GM18502 (cell line): ENCODE measurements at regions not wholly inside any gene's neighbourhood (a gene's known extent, or its start where the extent isn't known, plus 50 kb on each side); places are given as distances from the start of the nearest gene placed in this dataset.

Source experiments
- ATAC-seq: cut with Tn5 transposase; IDR thresholded peaks from one replicate; pipeline ENCODE4 v1.9.1; 2021; ENCODE audit warnings: mild to moderate bottlenecking; ENCODE audit not compliant: unreplicated experiment, poor library complexity

DNA sequence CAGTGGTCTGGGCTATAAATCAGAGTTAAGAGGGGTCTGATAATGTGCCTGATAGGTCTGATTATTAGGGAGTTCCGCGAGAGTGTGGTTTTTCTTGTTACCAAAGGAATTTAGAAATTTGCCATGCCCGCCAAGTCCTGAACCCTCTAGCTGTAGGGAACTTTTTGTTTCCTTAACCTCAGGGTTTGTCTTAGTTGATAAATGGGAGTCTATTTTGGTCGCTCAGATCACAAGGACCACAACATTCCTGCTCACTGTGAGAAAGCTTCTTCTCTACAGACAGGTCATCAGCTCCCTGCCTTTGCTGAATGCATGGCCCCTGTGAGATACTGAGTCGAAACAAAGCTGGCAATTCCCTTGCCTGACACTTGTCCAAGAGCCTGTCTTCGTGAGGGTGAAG, 497.8 kb downstream of the HS3ST4 start:
- ATAC-seq: no peak

- no peak for ATAC-seq
These were observed 502.8 kb downstream of the HS3ST4 start for GRCh38 chr16:26194526-26194925.

GRCh38 chr16:26195225-26195624, 503.5 kb downstream of the HS3ST4 start:
- no peak for ATAC-seq

DNA sequence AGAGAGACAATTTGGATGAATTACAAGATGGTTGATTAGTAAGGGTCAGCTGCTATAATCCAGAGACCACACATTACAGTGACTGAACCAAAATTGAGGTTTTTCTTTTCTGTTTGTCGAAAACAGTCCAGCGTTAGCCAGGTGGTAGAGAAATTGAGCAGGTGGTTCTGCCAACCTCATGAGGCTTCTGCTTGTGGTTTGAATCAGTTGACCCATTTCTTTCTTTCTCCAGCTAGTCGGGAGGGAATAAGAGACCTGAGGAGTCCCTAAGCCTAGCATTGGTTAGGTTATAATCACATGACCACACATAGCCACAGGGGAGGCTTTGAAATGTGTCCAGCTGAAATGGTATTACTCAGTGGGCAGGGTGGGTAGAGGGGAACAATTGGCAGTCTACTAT, 504.6 kb downstream of the HS3ST4 start:
- ATAC-seq: no peak

DNA sequence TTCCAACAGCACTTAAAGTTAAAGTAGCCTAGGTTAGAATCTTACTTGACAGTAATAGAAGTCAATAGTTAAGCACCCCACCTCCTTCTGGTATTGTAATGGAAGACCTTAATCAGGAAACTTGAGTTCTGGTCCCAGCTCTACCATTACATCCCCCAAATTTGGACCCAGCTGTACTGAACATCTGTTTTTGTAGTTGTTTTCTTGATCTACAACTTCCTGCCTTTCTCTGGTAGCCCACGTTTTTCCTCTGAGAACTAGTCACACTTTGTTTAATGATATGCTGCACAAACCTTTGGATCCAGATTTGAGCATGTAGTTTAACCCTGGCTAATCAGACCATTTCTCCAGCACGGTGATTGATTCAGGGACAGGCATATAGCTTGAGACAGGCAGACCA, 505.0 kb downstream of the HS3ST4 start:
- ATAC-seq: no peak

- ATAC-seq: no peak
These were observed 505.9 kb downstream of the HS3ST4 start for GRCh38 chr16:26197707-26198106.

DNA sequence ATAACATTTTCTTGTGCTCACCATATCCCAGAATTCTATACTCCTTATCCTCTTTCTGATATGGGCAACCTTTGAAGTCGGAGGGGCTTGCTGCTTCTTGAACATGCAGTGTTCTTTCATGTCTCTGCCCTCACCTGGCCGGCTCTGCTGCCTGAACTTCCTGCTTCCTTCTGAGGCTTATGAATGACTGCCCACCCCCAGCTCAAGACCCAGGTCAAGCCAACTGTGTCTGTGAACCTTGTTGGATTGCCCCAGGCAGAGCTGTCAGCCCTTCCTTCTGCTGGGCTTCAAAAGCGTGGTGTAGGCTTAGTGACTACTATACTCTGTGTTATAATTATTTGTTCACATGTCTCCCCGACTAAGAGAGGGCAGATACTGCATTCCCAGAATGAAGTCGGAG, 506.5 kb downstream of the HS3ST4 start:
- no peak for ATAC-seq

DNA sequence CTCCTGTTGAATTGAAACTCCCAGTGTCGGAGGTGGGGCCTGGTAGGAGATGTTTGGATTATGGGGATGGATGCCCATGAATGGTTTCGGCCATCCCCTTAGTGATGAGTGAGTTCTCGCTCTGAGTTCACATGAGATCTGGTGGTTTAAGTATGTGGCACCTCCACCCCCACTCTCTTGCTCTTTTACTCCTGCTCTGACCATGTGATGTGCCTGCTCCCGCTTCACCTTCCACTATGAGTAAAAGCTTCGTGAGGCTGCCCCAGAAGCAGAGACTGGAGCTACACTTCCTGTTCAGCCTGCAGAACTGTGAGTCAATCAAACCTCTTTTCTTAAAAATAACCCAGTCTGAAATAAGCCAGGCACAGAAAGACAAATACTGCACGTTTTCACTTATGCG, 512.4 kb downstream of the HS3ST4 start:
- no peak for ATAC-seq

- no peak for ATAC-seq
These were observed 519.8 kb downstream of the HS3ST4 start for GRCh38 chr16:26211542-26211941.

DNA sequence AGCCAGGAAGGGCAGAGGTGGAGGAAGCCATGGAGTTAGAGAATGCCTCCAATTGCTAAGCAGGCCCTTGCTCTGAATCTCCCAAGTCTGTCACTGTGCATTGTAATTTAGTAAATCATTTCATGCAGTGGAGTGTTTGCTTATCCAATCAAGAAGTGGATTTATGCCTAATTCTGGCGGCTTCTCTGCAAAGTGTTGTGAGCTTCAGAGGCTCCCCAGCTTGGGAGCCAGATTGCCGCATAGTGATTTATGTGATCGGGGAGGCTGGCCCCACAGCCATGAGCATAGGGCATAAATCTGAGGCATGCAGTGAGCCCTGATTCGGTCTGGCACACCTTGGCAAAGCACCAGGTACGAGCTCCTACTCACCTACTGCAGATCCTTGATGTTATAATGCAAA, 520.8 kb downstream of the HS3ST4 start:
- ATAC-seq: no peak

DNA sequence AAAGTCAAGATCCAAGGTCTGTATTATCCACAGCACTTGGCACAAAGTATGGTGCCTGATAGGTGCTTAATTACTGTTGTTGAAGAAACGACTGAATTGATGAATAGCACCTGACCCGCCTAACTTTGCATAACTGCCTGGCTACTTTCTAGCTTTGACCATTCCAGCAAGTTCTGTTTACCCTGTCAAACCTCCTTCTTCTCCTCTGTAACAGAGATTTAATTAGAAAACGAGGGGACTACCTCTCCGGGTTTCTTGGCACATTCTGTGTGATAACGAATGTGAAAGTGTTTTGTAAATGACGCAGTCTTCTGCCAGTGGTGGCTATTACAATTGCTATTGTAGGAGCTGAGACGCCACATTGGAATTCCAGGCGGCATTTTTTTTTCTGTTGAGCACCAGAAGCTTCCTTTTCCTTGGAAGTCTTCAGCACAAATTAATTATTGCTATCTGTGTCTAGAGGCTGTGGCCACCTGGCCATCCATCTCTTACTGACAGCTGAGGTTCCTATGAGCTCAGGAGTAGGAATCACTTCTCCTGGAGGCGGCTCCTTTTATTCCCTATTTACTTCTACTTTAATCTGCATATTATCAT, 522.9 kb downstream of the HS3ST4 start:
- ATAC-seq: no peak

- no peak for ATAC-seq
These were observed 529.1 kb downstream of the HS3ST4 start for GRCh38 chr16:26220894-26221293.

DNA sequence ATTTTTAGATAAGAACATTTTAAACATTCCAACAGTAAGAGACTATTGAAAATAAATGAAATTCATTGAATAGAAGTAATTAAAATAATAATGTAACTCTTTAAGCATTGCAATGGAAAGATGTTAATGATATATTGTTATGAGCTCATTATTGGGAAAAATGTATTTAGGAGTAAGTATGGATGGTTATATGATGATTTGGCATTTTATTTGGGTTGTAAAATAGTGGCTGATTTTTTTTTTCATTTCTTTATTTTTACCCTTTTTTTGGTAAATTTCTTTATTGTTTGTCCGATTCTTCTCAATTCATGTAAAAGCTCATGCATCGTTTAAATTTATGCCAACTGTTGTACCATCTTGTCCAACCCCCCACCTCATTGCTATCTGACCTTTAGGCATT, 539.9 kb downstream of the HS3ST4 start:
- ATAC-seq: no peak

DNA sequence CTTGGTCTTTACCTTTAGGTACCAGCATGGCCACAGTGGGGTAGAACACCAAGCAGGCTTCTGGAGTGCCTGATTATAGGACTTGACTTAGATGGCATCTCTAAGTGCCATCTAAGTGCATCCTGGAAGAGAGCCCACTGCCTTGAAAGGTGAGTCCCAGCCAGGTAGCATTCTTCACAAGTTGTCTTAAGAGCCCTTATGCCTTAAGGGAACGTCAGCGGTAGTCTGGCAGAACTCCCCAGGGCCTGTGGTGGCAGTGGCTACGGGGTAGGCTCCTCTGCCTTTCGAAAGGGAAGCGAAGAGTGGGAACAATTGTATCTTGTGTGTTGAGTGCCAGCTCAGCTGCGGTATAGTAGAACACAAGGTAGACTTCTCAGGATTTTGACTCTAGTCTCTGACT, 549.0 kb downstream of the HS3ST4 start:
- ATAC-seq: no peak

- ATAC-seq: no peak
These were observed 555.3 kb downstream of the HS3ST4 start for GRCh38 chr16:26247063-26247462.

DNA sequence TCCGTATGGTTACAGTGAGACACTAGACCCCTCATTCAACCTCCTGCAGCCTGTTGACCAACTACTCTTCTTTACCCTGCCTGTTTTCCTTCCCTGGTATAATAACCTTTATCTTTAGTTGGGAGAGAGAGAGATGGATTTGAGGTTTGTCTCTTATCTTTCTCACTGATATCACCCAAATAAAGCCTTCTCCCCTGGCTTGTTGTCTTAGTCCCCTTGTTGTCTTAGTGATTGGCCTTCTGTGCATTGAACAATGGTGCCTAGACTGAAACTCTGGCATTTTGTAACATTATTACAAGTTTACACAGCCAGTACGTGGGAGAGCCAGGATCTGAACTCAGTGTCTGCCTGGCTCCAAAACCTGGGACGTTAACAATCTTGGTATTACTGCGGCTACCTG, 560.8 kb downstream of the HS3ST4 start:
- ATAC-seq: no peak

GRCh38 chr16:26261621-26262020, 569.9 kb downstream of the HS3ST4 start:
- no peak for ATAC-seq

- ATAC-seq: no peak
These were observed 571.6 kb downstream of the HS3ST4 start for GRCh38 chr16:26263406-26263805.

DNA sequence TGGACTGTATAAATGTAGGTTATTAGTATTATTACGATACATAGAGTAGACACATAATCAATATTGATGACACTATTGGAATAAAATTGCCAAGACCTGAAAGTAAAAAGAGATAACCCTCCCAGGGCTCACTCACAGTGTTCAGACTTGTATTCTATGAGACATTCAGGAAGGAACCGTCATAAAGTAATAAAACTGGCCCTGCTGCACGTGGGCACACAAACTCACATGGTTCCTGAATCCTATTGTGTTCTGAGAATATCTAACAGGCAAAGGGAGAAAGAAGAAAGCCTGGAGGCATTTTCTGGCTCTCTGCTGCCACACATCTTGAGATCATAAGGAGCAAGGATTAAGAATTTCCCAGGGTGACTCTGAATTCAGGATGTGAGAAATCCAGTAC, 575.9 kb downstream of the HS3ST4 start:
- ATAC-seq: no peak

- no peak for ATAC-seq
These were observed 577.9 kb downstream of the HS3ST4 start for GRCh38 chr16:26269673-26270072.

DNA sequence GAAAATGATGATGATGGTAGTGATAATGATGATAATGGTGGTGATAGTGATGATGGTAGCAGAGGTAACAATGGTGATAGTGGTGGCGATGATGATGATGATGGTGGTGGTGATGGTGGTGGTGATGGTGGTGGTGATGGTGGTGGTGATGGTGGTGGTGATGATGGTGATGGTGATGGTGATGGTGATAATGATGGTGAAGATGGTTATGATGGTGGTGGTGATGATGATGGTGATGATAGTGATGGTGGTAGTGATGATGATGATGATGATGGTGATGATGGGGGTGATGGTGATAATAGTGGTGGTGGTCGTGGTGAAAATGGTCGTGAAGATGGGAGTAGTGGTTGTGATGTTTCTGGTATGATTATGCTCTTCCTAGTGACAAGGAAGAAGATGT, 581.8 kb downstream of the HS3ST4 start:
- no peak for ATAC-seq

- ATAC-seq: no peak
These were observed 583.3 kb downstream of the HS3ST4 start for GRCh38 chr16:26275021-26275590.

DNA sequence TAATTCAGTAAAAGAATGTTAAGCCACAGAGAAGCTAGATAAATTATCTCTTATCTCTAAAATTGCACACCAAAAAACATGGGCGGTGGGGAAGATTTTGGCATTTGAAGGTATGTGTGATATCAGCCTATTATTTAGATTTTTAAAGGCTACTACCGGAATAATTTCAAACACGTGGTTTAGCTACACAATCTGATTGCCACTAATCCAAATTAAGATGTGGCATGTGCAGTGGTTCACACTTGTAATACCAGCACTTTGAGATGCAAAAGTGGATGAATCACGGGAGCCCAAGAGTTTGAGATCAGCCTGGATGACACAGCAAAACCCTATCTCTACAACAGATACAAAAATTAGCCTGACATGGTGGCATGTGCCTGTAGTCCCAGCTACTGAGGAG, 584.5 kb downstream of the HS3ST4 start:
- no peak for ATAC-seq
